NCI-H187 treated with DMSO at 0.1 percent for 48 hours (cell line): ENCODE measurements at regions not wholly inside any gene's neighbourhood (a gene's known extent, or its start where the extent isn't known, plus 50 kb on each side); places are given as distances from the start of the nearest gene placed in this dataset.
"Not testable (repeated sequence)": the region's sequence is repeated elsewhere in the genome, so short reads cannot be mapped to it uniquely, and the experiment has no call there.

Experiments
- DNase-seq: peaks from one replicate; lab custom pipeline; 2025; lab: John Stamatoyannopoulos, UW

- DNase-seq = no peak
These were observed 1235.5 kb upstream of the TENM3 start for GRCh38 chr4:181007751-181008150.

GRCh38 chr4:181008164-181008563 is 1235.0 kb upstream of the TENM3 start:
- DNase-seq = no peak

GRCh38 chr4:181013162-181013561 is 1230.0 kb upstream of the TENM3 start:
- DNase-seq = no peak

- no peak for DNase-seq
These were observed 1226.2 kb upstream of the TENM3 start for GRCh38 chr4:181017038-181017437.

GRCh38 chr4:181018472-181018871 is 1224.7 kb upstream of the TENM3 start:
- DNase-seq = no peak

GRCh38 chr4:181018913-181019312 is 1224.3 kb upstream of the TENM3 start:
- no peak for DNase-seq

- no peak for DNase-seq
These were observed 1222.7 kb upstream of the TENM3 start for GRCh38 chr4:181020456-181020855.

- no peak for DNase-seq
These were observed 1222.0 kb upstream of the TENM3 start for GRCh38 chr4:181021213-181021612.

GRCh38 chr4:181030135-181030921 is 1212.9 kb upstream of the TENM3 start:
- not testable (repeated sequence) for DNase-seq

- no peak for DNase-seq
These were observed 1212.2 kb upstream of the TENM3 start for GRCh38 chr4:181030961-181031360.

- DNase-seq = no peak
These were observed 1199.7 kb upstream of the TENM3 start for GRCh38 chr4:181043486-181043885.

GRCh38 chr4:181046809-181047208 is 1196.4 kb upstream of the TENM3 start:
- DNase-seq = no peak

- DNase-seq = no peak
These were observed 1191.3 kb upstream of the TENM3 start for GRCh38 chr4:181051931-181052330.

- no peak for DNase-seq
These were observed 1181.4 kb upstream of the TENM3 start for GRCh38 chr4:181061787-181062186.

GRCh38 chr4:181063212-181063611 is 1180.0 kb upstream of the TENM3 start:
- no peak for DNase-seq

- DNase-seq = no peak
These were observed 1165.9 kb upstream of the TENM3 start for GRCh38 chr4:181077341-181077740.

- DNase-seq = no peak
These were observed 1165.0 kb upstream of the TENM3 start for GRCh38 chr4:181078196-181078595.

- DNase-seq = no peak
These were observed 1159.3 kb upstream of the TENM3 start for GRCh38 chr4:181083757-181084361.

GRCh38 chr4:181085557-181085956 is 1157.6 kb upstream of the TENM3 start:
- DNase-seq = no peak

- no peak for DNase-seq
These were observed 1137.7 kb upstream of the TENM3 start for GRCh38 chr4:181105487-181105886.

- no peak for DNase-seq
These were observed 1136.8 kb upstream of the TENM3 start for GRCh38 chr4:181106398-181106797.

- DNase-seq = no peak
These were observed 1135.0 kb upstream of the TENM3 start for GRCh38 chr4:181108237-181108636.

- no peak for DNase-seq
These were observed 1124.0 kb upstream of the TENM3 start for GRCh38 chr4:181119186-181119585.

- no peak for DNase-seq
These were observed 1121.5 kb upstream of the TENM3 start for GRCh38 chr4:181121733-181122132.
